ENCODE measurements at regions not wholly inside any gene's neighbourhood (a gene's known extent, or its start where the extent isn't known, plus 50 kb on each side); places are given as distances from the start of the nearest gene placed in this dataset.

GRCh38 chr2:239640676-239641578, 240.1 kb upstream of the HDAC4 start:
- DNase-seq, result no peak

DNA sequence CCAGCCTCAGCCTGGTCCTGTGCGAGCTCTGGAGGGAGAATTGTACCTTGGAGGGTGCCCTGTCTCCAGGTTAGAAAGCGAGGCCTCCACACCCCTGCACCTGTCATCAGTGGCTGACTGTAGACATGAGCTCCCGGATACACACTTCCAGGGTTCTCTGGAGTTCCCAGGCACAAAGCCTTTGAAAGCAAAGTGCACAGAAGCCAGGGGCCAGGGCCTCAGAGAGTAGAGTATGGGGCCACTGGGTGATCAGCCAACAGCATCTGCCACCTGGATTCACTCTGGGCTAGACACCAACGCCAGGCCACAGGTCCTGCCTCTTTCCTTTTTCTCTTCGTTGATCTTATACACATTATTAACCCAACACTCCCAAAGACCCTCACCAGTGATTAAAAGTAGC, 239.4 kb upstream of the HDAC4 start:
- DNase-seq, result no peak

DNA sequence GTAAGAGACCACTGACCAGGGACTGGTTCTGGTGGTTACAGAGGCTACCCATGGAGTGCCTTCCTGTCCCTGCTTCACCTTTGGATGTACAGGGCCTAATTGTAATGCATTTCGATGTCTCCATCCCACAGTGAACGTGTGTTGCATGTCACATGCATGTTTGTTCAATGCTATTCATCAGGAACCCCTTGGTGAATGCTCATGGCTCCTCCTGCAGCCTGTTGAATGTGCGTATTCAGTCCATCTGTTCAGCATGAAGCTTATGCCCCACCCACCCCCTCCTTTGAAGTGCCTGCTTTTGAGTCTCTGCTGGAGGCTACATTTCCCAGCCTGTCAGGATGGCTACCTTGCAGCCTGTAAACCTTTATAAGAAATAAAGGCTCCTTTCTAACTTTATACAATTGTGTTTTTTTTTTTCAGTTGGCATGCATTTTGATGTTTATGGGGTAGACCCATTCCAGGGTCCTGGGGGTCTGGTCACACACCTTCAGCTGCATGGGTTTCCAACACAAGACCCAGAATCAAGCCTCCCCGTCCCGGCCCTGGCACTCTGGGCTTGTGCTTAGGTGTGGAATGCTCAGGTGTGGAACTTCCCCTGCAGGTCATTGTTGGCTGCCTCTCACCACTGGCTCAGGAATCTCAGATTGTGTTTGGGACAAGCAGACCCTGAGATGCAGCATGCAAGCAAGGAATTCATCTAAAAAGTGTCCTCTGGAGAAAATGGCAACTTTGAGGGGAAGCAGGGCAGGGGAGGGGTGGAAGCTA, 238.8 kb upstream of the HDAC4 start:
- no peak for DNase-seq

- DNase-seq, result no peak
These were observed 237.6 kb upstream of the HDAC4 start for GRCh38 chr2:239638376-239638775.

GRCh38 chr2:239636808-239637207, 236.0 kb upstream of the HDAC4 start:
- DNase-seq, result no peak

DNA sequence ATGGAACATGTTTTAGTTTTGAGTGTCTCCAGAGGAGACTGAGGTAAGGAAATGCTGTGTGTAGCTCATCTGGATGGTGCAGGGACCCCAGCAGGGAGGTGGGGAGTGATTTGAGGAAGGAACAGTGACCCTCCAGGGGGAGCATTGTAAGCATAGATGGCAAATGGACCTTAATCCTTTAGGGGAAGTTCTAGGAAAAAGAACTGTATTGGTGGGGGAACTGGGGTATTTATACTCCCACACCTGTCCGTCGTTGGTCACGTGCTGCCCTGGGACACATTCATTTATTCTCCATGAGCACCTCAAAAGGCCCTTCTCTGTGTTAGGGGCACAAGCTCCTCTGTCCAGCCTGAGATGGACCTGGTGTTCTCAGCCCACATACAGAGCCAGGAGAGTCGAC, 233.9 kb upstream of the HDAC4 start:
- DNase-seq, result no peak

DNA sequence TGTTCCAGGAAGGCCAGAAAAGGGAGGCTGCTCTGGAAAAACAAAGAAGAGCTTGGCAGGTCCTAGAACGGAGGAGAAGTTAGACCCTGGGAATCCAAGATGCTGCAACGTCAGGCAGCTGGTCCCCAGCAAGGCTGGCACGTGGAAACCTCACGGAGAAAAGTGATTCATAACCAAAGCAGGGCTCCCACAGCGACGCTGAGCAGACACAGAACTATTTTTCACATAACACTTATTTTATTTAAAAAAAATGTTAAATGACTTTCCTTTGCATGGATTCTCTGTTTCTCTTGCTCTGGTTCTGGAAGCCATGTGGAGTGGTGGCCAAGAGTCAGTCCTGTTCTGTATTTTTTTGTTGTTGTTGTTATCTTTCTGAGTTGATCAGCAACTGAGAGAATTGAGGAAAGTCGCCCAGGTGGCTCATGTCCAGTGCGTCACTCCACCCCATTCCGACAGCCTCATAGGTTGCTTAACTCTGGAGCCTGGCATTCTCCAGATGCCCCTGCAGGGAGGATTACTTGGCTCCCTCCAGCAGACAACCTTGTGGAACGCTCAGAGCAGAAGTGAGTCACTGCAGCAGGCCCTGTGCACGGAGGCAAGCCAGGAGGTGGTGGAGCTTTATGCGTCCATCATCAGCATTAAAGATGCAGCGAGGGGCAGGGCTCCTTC, 229.9 kb upstream of the HDAC4 start:
- DNase-seq, result no peak

GRCh38 chr2:239629926-239630617, 229.3 kb upstream of the HDAC4 start:
- DNase-seq, result no peak

GRCh38 chr2:239626961-239627592, 226.3 kb upstream of the HDAC4 start:
- no peak for DNase-seq

DNA sequence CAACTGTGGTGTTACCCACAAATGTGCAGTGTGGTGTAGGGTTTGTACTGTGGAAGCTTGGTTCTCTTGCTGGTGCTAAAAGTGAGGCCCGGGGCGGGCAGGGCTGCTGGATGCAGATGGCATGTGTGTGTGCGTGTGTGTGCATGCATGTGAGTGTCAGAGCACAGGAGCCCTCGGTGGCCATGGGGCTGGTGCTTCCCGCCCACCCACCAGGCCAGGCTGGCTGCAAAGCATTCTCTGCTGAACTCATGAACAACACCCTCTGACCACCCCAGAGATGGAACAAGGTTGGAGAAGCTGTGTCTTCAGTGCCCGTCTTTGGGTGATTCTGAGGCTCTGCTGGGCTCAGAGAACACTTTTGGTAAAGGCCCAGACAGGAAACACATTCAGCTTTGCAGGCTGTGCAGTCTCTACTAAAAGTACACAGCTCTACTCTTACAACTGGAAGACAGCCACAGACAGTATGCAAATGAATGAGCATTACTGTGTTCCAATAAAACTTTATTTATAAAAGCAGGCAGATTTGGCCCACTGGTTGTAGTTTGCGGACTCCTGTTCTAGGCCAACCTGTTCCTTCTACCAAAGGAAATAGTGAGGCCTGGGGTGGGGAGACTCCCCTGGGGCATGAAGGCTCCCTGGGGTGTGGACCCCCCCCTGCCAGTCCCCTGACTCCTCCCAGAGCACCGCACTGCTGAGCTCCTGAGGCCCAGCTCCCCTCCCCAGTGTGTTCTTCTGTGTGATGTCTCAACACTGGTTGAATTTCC, 225.3 kb upstream of the HDAC4 start:
- DNase-seq, result no peak

GRCh38 chr2:239625156-239625845, 224.5 kb upstream of the HDAC4 start:
- no peak for DNase-seq

DNA sequence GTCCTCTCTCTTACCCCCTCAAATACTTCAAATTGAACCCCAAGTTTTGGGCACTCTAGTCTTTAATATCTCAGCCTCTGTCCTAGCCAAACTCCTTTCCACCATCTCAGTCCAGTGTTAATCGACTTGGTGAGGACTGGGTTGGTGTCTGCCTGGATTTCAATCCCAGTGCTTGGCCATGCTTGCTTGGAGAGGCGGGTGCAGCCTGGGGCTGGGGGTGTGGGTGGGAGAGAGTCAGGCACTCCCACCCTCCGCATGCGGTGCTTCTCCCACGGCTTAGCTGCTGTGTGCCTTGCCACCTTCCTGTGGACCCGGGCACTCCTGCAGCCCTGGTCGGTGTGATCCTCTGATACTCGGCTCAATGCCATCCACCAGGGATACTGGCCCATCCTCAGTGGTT, 220.8 kb upstream of the HDAC4 start:
- DNase-seq, result no peak

DNA sequence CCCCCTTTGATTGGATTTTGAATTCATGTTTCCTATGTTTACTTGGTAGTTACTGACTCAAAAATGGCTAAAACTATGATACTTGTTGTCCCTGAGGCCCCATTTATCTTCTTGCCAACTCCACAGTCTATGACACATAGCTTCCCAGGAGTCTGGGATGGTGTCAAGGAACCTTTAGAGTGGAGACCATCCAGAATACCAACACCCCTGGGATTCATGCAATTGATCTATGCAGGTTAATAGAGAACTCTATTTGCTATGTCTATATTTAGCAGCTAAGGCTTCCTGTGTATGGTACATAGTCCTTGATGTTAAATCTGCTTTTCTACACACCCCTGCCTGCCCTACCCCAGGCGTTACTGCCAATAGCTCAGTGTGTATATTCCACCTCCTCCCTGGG, 218.5 kb upstream of the HDAC4 start:
- DNase-seq, result no peak

DNA sequence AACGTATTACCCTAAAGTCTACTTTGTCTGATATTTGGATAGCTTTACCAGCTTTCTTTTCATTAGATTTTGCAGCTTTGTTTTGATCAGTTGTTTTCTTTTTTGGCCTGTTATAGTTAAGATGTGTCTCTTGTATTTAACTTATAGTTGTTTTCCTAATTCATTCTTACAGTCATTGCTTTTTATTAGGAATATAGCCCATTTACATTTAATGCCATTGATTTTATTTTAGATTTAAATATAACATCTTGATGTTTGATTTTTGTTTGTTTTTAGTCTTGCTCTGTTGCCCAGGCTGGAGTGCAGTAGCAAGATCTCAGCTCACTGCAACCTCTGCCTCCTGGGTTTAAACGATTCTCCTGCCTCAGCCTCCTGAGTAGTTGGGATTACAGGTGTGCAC, 215.9 kb upstream of the HDAC4 start:
- no peak for DNase-seq

GRCh38 chr2:239612133-239612532, 211.3 kb upstream of the HDAC4 start:
- DNase-seq, result no peak

DNA sequence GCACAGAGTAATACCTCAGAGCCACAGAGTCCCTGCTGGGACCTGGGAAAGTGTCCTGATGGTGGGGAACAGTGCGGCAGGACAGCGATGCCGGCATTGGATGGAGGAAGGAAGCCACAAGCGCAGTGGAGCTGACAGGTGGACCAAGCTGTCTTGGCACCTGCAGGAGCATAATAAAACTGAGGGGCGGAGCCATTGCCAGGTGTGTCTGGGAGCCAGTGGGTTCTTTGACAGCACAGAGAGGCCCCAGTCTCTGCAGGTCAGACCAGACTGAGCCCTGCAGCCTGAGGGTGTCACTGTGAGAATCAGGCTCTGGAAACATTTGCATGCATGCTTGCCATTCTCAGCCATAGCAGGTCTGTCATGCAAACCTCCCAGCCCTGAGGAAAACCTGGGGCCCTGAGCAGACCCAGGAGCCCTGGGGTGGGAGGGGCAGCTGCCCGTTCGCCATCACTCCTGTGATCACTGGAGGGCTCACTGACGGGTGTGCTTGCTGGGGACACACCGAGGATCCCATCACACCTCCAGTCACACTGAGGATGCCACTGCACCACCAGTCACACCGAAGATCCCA, 210.5 kb upstream of the HDAC4 start:
- DNase-seq, result no peak

DNA sequence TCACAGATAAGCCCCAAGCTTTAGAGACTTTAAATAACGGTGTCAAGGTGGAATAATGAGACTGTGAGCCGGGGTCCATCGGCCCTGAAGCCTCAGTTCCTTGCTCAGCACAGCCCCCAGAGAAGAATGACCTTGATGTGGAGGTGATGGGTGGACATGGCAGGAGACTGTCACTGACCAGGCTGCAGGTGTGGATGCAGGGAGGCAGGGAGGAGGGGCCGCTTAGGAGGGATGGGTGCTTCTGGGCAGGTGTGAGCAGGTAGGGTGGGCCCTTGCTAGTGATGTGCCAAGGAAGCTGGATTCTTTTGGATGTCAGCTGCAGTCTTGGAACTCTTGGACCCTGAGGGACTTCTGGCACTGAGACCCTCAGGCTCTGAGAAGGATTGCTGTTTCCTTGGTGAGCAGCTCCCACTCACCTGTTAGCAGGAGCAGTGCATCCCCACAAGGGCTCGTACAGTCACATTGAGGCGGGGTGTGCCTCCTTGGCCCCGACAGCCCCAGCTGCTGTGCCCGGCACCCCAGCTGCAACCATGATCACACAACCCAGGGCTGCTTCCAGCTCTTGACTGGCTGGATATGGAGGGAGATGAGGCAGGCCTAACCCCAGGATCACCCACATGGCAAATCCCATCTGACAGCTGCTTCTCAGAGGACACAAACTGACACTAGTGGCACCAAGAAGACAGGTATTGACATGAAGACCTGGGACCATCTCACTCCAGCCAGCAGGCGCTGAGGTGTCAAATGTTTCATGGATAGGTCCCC, 209.8 kb upstream of the HDAC4 start:
- no peak for DNase-seq

DNA sequence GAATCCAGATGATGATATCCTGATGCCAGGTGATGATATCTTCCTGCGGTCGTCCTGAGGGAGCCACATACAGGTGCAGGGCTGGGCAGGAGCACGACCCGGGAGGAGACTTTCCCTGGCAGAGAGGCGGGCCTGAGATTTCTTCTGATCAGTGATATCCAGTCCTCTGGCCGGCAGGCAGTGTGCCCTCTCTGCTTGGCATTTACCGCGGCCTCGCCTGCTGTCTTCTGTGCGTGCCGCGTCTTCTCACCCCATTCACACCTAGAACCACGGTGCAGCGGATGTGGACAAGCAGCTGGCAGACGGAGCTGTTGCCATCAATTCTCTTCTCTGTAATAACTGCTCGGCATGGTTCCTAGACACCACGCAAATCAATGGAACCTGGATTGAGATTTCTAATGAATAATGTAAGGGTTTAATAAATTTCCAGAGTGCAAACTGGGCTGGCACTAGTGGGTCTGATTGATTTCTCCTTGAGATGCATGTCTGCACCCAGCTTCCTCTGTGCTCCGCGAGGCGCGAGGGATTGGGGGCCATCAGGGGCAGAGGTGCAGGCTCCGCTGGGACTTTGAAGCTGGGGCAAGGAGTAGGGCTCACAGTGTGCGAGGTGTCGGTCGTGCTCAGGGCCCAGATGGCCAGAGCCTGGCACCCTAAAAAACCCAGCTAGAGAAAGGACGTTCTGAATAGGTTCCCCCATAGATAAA, 208.9 kb upstream of the HDAC4 start:
- no peak for DNase-seq

DNA sequence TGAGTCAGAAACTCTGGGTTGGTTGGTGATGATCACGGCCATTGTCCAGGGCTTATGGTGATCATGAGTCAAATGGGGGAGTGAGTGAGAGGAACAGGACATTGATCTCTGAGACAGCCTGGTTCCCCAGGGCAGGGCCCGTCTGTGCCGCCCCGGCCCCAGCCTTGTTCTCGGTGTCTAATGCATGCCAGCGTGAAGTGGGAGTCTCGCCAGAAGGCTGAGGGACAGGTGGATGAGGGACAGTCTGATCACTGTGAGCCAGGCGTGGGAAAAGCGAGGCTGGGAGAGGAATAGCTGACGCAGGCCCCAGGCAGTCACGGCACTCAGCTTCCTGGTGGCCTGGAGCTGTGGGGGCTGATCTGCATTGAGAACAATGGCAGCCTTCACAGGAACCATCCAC, 208.3 kb upstream of the HDAC4 start:
- no peak for DNase-seq
